Erythroblast (primary cell): ENCODE measurements at regions not wholly inside any gene's neighbourhood (a gene's known extent, or its start where the extent isn't known, plus 50 kb on each side); places are given as distances from the start of the nearest gene placed in this dataset.
"Not testable (repeated sequence)": the region's sequence is repeated elsewhere in the genome, so short reads cannot be mapped to it uniquely, and the experiment has no call there.

Experiments
- GATA1 ChIP-seq: IDR thresholded peaks from 2 replicates; pipeline ENCODE4 v1.6.1; 2011; ENCODE audit warnings: low read depth, mild to moderate bottlenecking, control low read depth, low read length, moderate library complexity
- POLR2A ChIP-seq: IDR thresholded peaks from 2 replicates; pipeline ENCODE4 v1.6.1; 2011; ENCODE audit warnings: mild to moderate bottlenecking, low read length

GRCh38 chr4:43637893-43638292, 745.4 kb downstream of the GRXCR1 start:
- TF ChIP-seq POLR2A, GATA1: not testable (repeated sequence)
